ENCODE measurements at regions not wholly inside any gene's neighbourhood (a gene's known extent, or its start where the extent isn't known, plus 50 kb on each side); places are given as distances from the start of the nearest gene placed in this dataset.
A peak's percentile ranks its signal among the peaks of the same experiment; 100 is the strongest.

GRCh38 chr6:51529240-51529639 lies 558.2 kb downstream of the PKHD1 start:
- Histone ChIP-seq H3K9ac (ENCODE audit: insufficient read depth, low read depth, low read length) (no peak overlapping the region), H3K4me2 (ENCODE audit: low read depth, low read length) (no peak overlapping the region), H3K27me3 (ENCODE audit: control insufficient read depth in 1 of 2, insufficient read depth in 2 of 2, low read length in 2 of 2) (no peaks in the 10 kb centered on the region), H3K27ac (ENCODE audit: extremely low read length, insufficient read depth, low read length) (no peak overlapping the region), H4K20me1 (ENCODE audit: insufficient read depth, low read length) (no peaks in the 10 kb centered on the region), H3K4me1 (ENCODE audit: insufficient read depth, low read length) (no peaks in the 10 kb centered on the region), H3K4me3 (replicated peaks in 1 of 3; ENCODE audit: insufficient read depth in 1 of 3, low read depth in 2 of 3, low read length in 3 of 3) (no peak overlapping the region), H3K9me3 (ENCODE audit: low read length) (no peaks in the 10 kb centered on the region), H3K36me3 (replicated peaks in 1 of 2; ENCODE audit: control insufficient read depth in 1 of 2, insufficient read depth in 2 of 2, low read length in 2 of 2) (no peaks in the 10 kb centered on the region), H2AFZ (ENCODE audit: low read length) (no peak overlapping the region), H3K79me2 (ENCODE audit: insufficient read depth, low read length) (no peaks in the 10 kb centered on the region)
- no peak for TF ChIP-seq SALL2 (CRISPR knock-in tag; IDR thresholded peaks at IDR 0.05)
- no peak for TF ChIP-seq NFYC (CRISPR knock-in tag; IDR thresholded peaks at IDR 0.05)
- no peak for TF ChIP-seq HNF1B (CRISPR knock-in tag; IDR thresholded peaks at IDR 0.05)
- no peak for TF ChIP-seq NFIC (IDR thresholded peaks at IDR 0.05; ENCODE audit: low read length)
- peak; percentile 49 to 66; a peak in 3 of 4 replicates for TF ChIP-seq MAFK (conservative IDR thresholded peaks at IDR 0.05 in 1 of 2, IDR thresholded peaks at IDR 0.05 in 1 of 2; ENCODE audit: low read length in 2 of 2)
- TF ChIP-seq HNRNPLL (IDR thresholded peaks at IDR 0.05; ENCODE audit: low read depth, low read length, poor library complexity, severe bottlenecking), result no peak
- TF ChIP-seq XRCC5 (optimal IDR thresholded peaks at IDR 0.05; ENCODE audit: low read length), result no peak
- BruUV-seq (replicated peaks), result no TSS peak
- POLR2A ChIA-PET, result no interaction called here
- 0% methylated on average over 1 of the region's 1 CpG for WGBS (ENCODE audit: low lambda C conversion rate)
- FAIRE-seq, result no peak
- DNase-seq (ENCODE audit: low spot score), result no peak
- intact Hi-C loops (cut with micrococcal nuclease; ENCODE audit: unreplicated experiment), result no loop called here
- CTCF ChIA-PET (ENCODE audit: low intra/inter-chr PET ratio, low total read pairs), result no interaction called here
- in situ Hi-C loops (cut with HindIII; ENCODE audit: extremely low pct_ligation_motif_present, low pct_unique_long_range_greater_than_20kb), result no loop called here
- no peak for ATAC-seq

- CTCF ChIA-PET (ENCODE audit: low intra/inter-chr PET ratio, low total read pairs), result no interaction called here
- POLR2A ChIA-PET, result no interaction called here
- H3K27ac ChIP-seq (ENCODE audit: extremely low read length, insufficient read depth, low read length), result no peak overlapping the region
- peak; percentile 70 for ATAC-seq
- DNase-seq (ENCODE audit: low spot score), result no peak
- no peak overlapping the region for H2AFZ ChIP-seq (ENCODE audit: low read length)
- no peak overlapping the region for H3K4me3 ChIP-seq (replicated peaks in 1 of 3; ENCODE audit: insufficient read depth in 1 of 3, low read depth in 2 of 3, low read length in 3 of 3)
- TF ChIP-seq CTCF (CRISPR knock-in tag; IDR thresholded peaks at IDR 0.05) (peak; percentile 33; the same call in 1 of the 2 replicates), STAG1 (CRISPR knock-in tag; IDR thresholded peaks at IDR 0.05) (peak; percentile 16; the same call in 1 of the 2 replicates), ZNF674 (CRISPR knock-in tag; IDR thresholded peaks at IDR 0.05; ENCODE audit: low read depth) (no peak)
- no peak overlapping the region for H3K9ac ChIP-seq (ENCODE audit: insufficient read depth, low read depth, low read length)
- in situ Hi-C loops (cut with HindIII; ENCODE audit: extremely low pct_ligation_motif_present, low pct_unique_long_range_greater_than_20kb), result no loop called here
- no peak for FAIRE-seq
- H3K4me2 ChIP-seq (ENCODE audit: low read depth, low read length), result no peak overlapping the region
- no peaks in the 10 kb centered on the region for H3K79me2 ChIP-seq (ENCODE audit: insufficient read depth, low read length)
- no peaks in the 10 kb centered on the region for H3K9me3 ChIP-seq (ENCODE audit: low read length)
- intact Hi-C loops (cut with micrococcal nuclease; ENCODE audit: unreplicated experiment), result loop anchor here (1.0 kb wide), 1 partner anchor 222 kb away; no protein-coding TSS in a partner anchor
- no peaks in the 10 kb centered on the region for H4K20me1 ChIP-seq (ENCODE audit: insufficient read depth, low read length)
- H3K36me3 ChIP-seq (replicated peaks in 1 of 2; ENCODE audit: control insufficient read depth in 1 of 2, insufficient read depth in 2 of 2, low read length in 2 of 2), result no peaks in the 10 kb centered on the region
- 0% methylated on average over 1 of the region's 2 CpGs for WGBS (ENCODE audit: low lambda C conversion rate)
- H3K4me1 ChIP-seq (ENCODE audit: insufficient read depth, low read length), result no peaks in the 10 kb centered on the region
- H3K27me3 ChIP-seq (ENCODE audit: control insufficient read depth in 1 of 2, insufficient read depth in 2 of 2, low read length in 2 of 2), result no peaks in the 10 kb centered on the region
- BruUV-seq (replicated peaks), result no TSS peak
Observed at GRCh38 chr6:51531623-51532022, 555.8 kb downstream of the PKHD1 start.
